Hepatocyte (in vitro differentiated cells): ENCODE measurements at regions not wholly inside any gene's neighbourhood (a gene's known extent, or its start where the extent isn't known, plus 50 kb on each side); places are given as distances from the start of the nearest gene placed in this dataset.

Experiments
- DNase-seq: peaks from one replicate; pipeline ENCODE4 v3.0.0-alpha.2; 2016; ENCODE audit warnings: low spot score
- H2AFZ ChIP-seq: fragments of 200-600 bp; sonication (generic); 2 replicates; pipeline ENCODE4 v1.6.0; 2016; ENCODE audit warnings: antibody characterized with exemption, mild to moderate bottlenecking
- H3K27ac ChIP-seq: fragments of 200-600 bp; sonication (generic); 2 replicates; pipeline ENCODE4 v1.5.1; 2016; ENCODE audit warnings: mild to moderate bottlenecking
- H3K27me3 ChIP-seq: fragments of 200-600 bp; sonication (generic); 2 replicates; pipeline ENCODE4 v1.6.1; 2016
- H3K36me3 ChIP-seq: fragments of 200-600 bp; sonication (generic); replicated peaks from 2 replicates; pipeline ENCODE4 v1.5.1; 2016; ENCODE audit warnings: low read depth; ENCODE audit not compliant: insufficient read depth
- H3K4me1 ChIP-seq: fragments of 200-600 bp; sonication (generic); 2 replicates; pipeline ENCODE4 v1.5.1; 2016; ENCODE audit warnings: mild to moderate bottlenecking, moderate library complexity; ENCODE audit not compliant: insufficient read depth
- H3K4me2 ChIP-seq: fragments of 200-600 bp; sonication (generic); 2 replicates; pipeline ENCODE4 v1.6.0; 2016
- H3K4me3 ChIP-seq: fragments of 200-600 bp; sonication (generic); 2 replicates; pipeline ENCODE4 v1.5.1; 2016; ENCODE audit warnings: mild to moderate bottlenecking
- H3K79me2 ChIP-seq: fragments of 200-600 bp; sonication (generic); 2 replicates; pipeline ENCODE4 v1.6.0; 2017; ENCODE audit warnings: mild to moderate bottlenecking
- H3K9me2 ChIP-seq: fragments of 200-600 bp; sonication (generic); replicated peaks from 2 replicates; pipeline ENCODE4 v1.6.0; 2017; ENCODE audit warnings: mild to moderate bottlenecking; ENCODE audit not compliant: insufficient read depth
- H3K9me3 ChIP-seq: fragments of 200-600 bp; sonication (generic); 2 replicates; pipeline ENCODE4 v1.5.1; 2016; ENCODE audit warnings: low read depth, mild to moderate bottlenecking
- H4K20me1 ChIP-seq: fragments of 200-600 bp; sonication (generic); 2 replicates; pipeline ENCODE4 v1.6.0; 2016; ENCODE audit warnings: mild to moderate bottlenecking; ENCODE audit not compliant: insufficient read depth, poor library complexity, severe bottlenecking
- EZH2 ChIP-seq: fragments of 200-600 bp; sonication (generic); IDR thresholded peaks from 2 replicates; pipeline ENCODE4 v1.6.1; 2016; ENCODE audit warnings: antibody characterized with exemption, mild to moderate bottlenecking, borderline replicate concordance
- EZH2phosphoT487 ChIP-seq: fragments of 200-600 bp; sonication (generic); IDR thresholded peaks from one replicate; pipeline ENCODE4 v1.6.1; 2018; ENCODE audit warnings: antibody characterized with exemption, mild to moderate bottlenecking, low read depth, moderate library complexity; ENCODE audit not compliant: unreplicated experiment, severe bottlenecking
- WGBS: methylation state at CpG from one replicate; pipeline ENCODE4 v1.1.6; 2016; ENCODE audit warnings: low lambda C conversion rate; ENCODE audit errors: missing lambda C conversion rate; 5-methylcytosine and 5-hydroxymethylcytosine counted together
- TF ChIP-seq, protein P1 (sequence below): fragments of 200-600 bp; sonication (generic); IDR thresholded peaks from 2 replicates; pipeline ENCODE4 v1.5.1; 2016; ENCODE audit warnings: antibody characterized with exemption, mild to moderate bottlenecking; ENCODE audit not compliant: poor library complexity

DNA sequence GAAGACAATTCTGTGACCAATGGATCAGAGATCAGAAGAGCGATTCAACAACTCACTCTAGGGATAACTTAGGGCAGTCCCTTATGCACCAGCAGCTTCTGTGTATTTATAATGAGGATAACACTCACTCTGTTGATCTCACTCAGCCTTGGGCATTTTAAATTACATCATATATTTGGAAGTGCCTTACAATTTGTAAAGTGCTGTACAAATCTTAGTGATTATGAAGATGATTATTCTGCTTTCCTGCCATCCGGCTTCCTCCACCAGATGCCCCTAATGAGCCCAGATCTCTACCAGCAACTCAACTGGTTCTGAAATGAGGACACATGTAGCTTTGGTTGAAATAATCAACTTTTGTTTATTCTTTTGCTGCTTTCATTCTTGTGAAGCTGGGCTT lies 105.3 kb downstream of the PCSK1 start:
- Histone ChIP-seq H3K27me3 (no peaks in the 10 kb centered on the region), H3K4me2 (no peak overlapping the region), H3K9me2 (no peaks in the 10 kb centered on the region), H3K27ac (no peak overlapping the region), H3K79me2 (no peaks in the 10 kb centered on the region), H2AFZ (no peak overlapping the region), H4K20me1 (no peaks in the 10 kb centered on the region), H3K36me3 (no peaks in the 10 kb centered on the region), H3K4me1 (peaks cover 12% of the 10 kb centered on the region), H3K4me3 (no peak overlapping the region), H3K9me3 (no peaks in the 10 kb centered on the region)
- WGBS: 89% methylated on average over 2 of the region's 2 CpGs
- TF ChIP-seq EZH2phosphoT487 (no peak), EZH2 (no peak)
- TF ChIP-seq, protein P1, sequence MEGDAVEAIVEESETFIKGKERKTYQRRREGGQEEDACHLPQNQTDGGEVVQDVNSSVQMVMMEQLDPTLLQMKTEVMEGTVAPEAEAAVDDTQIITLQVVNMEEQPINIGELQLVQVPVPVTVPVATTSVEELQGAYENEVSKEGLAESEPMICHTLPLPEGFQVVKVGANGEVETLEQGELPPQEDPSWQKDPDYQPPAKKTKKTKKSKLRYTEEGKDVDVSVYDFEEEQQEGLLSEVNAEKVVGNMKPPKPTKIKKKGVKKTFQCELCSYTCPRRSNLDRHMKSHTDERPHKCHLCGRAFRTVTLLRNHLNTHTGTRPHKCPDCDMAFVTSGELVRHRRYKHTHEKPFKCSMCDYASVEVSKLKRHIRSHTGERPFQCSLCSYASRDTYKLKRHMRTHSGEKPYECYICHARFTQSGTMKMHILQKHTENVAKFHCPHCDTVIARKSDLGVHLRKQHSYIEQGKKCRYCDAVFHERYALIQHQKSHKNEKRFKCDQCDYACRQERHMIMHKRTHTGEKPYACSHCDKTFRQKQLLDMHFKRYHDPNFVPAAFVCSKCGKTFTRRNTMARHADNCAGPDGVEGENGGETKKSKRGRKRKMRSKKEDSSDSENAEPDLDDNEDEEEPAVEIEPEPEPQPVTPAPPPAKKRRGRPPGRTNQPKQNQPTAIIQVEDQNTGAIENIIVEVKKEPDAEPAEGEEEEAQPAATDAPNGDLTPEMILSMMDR: no peak
- DNase-seq: no peak

DNA sequence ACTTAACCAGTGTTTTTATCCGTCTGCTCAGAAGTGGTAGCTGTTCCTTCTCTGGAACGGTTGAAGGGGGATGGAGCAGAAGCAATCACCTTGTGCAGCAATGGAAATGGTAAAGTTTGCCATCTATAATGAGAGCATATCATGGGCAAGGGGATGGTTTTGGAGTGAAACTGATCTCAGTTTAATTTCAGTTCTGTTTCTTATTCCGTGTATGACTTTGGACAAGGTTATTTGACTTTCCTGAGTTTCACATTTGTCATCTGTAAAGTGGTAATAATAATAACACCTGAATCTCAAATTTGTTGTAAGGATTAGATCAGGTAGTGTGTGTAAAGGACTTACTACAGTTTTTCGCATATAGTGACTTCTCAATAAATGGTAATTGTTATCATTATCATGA lies 106.1 kb downstream of the PCSK1 start:
- WGBS: 88% methylated on average over 4 of the region's 4 CpGs
- no peaks in the 10 kb centered on the region for H3K36me3 ChIP-seq
- no peaks in the 10 kb centered on the region for H3K27me3 ChIP-seq
- no peak overlapping the region for H2AFZ ChIP-seq
- no peaks in the 10 kb centered on the region for H4K20me1 ChIP-seq
- no peaks in the 10 kb centered on the region for H3K79me2 ChIP-seq
- H3K27ac ChIP-seq: no peak overlapping the region
- peaks cover 11% of the 10 kb centered on the region for H3K4me1 ChIP-seq
- no peaks in the 10 kb centered on the region for H3K9me2 ChIP-seq
- TF ChIP-seq, protein P1: no peak
- TF ChIP-seq EZH2phosphoT487 (no peak), EZH2 (no peak)
- H3K9me3 ChIP-seq: no peaks in the 10 kb centered on the region
- no peak for DNase-seq
- no peak overlapping the region for H3K4me3 ChIP-seq
- no peak overlapping the region for H3K4me2 ChIP-seq

DNA sequence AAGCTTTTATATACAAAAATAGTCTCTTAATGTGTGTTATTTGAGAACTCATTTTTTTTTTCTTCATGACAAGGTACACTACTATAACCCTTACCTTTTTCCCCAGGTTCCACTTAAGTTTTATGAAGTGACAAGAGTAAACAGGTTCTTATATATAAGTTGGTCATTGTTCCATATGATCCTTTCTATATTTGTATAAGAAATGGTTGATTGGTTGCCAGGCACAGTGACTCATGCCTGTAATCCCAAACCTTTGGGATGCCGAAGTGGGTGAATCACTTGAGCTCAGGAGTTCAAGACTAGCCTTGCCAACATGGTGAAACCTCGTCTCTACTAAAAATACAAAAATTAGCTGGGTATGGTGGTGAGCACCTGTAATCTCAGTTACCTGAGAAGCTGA lies 108.3 kb downstream of the PCSK1 start:
- H3K9me2 ChIP-seq: no peaks in the 10 kb centered on the region
- TF ChIP-seq, protein P1: no peak
- TF ChIP-seq EZH2phosphoT487 (no peak), EZH2 (no peak)
- no peak overlapping the region for H3K4me3 ChIP-seq
- no peak overlapping the region for H3K27ac ChIP-seq
- H3K36me3 ChIP-seq: no peaks in the 10 kb centered on the region
- no peak overlapping the region for H2AFZ ChIP-seq
- H3K79me2 ChIP-seq: no peaks in the 10 kb centered on the region
- 64% methylated on average over 2 of the region's 2 CpGs for WGBS
- no peaks in the 10 kb centered on the region for H3K27me3 ChIP-seq
- H3K4me2 ChIP-seq: no peak overlapping the region
- no peaks in the 10 kb centered on the region for H3K4me1 ChIP-seq
- no peaks in the 10 kb centered on the region for H3K9me3 ChIP-seq
- no peak for DNase-seq
- no peaks in the 10 kb centered on the region for H4K20me1 ChIP-seq

DNA sequence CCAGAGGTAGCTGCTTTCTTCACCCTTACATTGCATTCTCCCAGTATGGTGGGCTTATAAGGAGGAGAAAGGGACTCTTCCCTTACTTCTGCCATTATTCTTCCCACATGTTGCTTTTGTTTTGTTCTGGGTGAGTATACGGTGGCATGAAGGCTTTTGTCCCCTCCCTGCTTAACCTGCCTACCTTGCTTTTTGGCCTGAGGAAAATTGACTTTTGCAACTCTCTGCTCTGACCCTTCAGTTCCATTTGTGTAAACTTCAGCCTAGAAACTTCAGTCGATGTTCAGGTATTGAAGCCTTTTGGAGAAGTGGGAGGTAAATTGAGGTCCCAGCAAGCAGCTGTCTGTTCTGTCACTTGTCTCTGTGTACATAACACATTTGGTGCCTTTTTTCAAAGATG lies 110.2 kb downstream of the PCSK1 start:
- Histone ChIP-seq H3K79me2 (no peaks in the 10 kb centered on the region), H3K36me3 (no peaks in the 10 kb centered on the region), H3K4me2 (no peak overlapping the region), H3K27ac (no peak overlapping the region), H3K27me3 (no peaks in the 10 kb centered on the region), H3K9me2 (no peaks in the 10 kb centered on the region), H2AFZ (no peak overlapping the region), H3K9me3 (no peaks in the 10 kb centered on the region), H3K4me3 (no peak overlapping the region), H3K4me1 (no peaks in the 10 kb centered on the region), H4K20me1 (no peaks in the 10 kb centered on the region)
- TF ChIP-seq, protein P1: no peak
- TF ChIP-seq EZH2phosphoT487 (no peak), EZH2 (no peak)
- DNase-seq: no peak
- 56% methylated on average over 2 of the region's 2 CpGs for WGBS
